HG03469 (cell line): ENCODE measurements at regions not wholly inside any gene's neighbourhood (a gene's known extent, or its start where the extent isn't known, plus 50 kb on each side); places are given as distances from the start of the nearest gene placed in this dataset.
A peak's percentile ranks its signal among the peaks of the same experiment; 100 is the strongest.
"Not testable (repeated sequence)": the region's sequence is repeated elsewhere in the genome, so short reads cannot be mapped to it uniquely, and the experiment has no call there.

Source experiments
- ATAC-seq: cut with Tn5 transposase; IDR thresholded peaks from one replicate; pipeline ENCODE4 v1.9.1; 2021; ENCODE audit warnings: mild to moderate bottlenecking, moderate library complexity, moderate number of reproducible peaks; ENCODE audit not compliant: unreplicated experiment

- no peak for ATAC-seq
These were observed 308.6 kb upstream of the ATP11B start for GRCh38 chr3:182484682-182485081.

- ATAC-seq, result no peak
These were observed 308.0 kb upstream of the ATP11B start for GRCh38 chr3:182485301-182485700.

GRCh38 chr3:182486463-182486862 is 306.8 kb upstream of the ATP11B start:
- ATAC-seq, result no peak

- ATAC-seq, result no peak
These were observed 306.2 kb upstream of the ATP11B start for GRCh38 chr3:182487143-182487542.

GRCh38 chr3:182487611-182488010 is 305.7 kb upstream of the ATP11B start:
- no peak for ATAC-seq

GRCh38 chr3:182490596-182491491 is 302.5 kb upstream of the ATP11B start:
- no peak for ATAC-seq

GRCh38 chr3:182491577-182491976 is 301.7 kb upstream of the ATP11B start:
- no peak for ATAC-seq

GRCh38 chr3:182492536-182492935 is 300.8 kb upstream of the ATP11B start:
- ATAC-seq, result no peak

- no peak for ATAC-seq
These were observed 293.0 kb upstream of the ATP11B start for GRCh38 chr3:182500289-182500688.

- ATAC-seq, result no peak
These were observed 291.4 kb upstream of the ATP11B start for GRCh38 chr3:182501856-182502255.

GRCh38 chr3:182503401-182503800 is 289.9 kb upstream of the ATP11B start:
- no peak for ATAC-seq

GRCh38 chr3:182508919-182509711 is 284.2 kb upstream of the ATP11B start:
- ATAC-seq, result no peak

- ATAC-seq, result no peak
These were observed 283.4 kb upstream of the ATP11B start for GRCh38 chr3:182509844-182510460.

- no peak for ATAC-seq
These were observed 278.9 kb upstream of the ATP11B start for GRCh38 chr3:182514236-182514964.

- no peak for ATAC-seq
These were observed 276.5 kb upstream of the ATP11B start for GRCh38 chr3:182516597-182517336.

- no peak for ATAC-seq
These were observed 273.7 kb upstream of the ATP11B start for GRCh38 chr3:182519569-182519968.

GRCh38 chr3:182521339-182521738 is 272.0 kb upstream of the ATP11B start:
- ATAC-seq, result peak; percentile 57

- ATAC-seq, result not testable (repeated sequence)
These were observed 269.9 kb upstream of the ATP11B start for GRCh38 chr3:182523424-182523823.

- ATAC-seq, result no peak
These were observed 269.5 kb upstream of the ATP11B start for GRCh38 chr3:182523836-182524235.
